ENCODE measurements at regions not wholly inside any gene's neighbourhood (a gene's known extent, or its start where the extent isn't known, plus 50 kb on each side); places are given as distances from the start of the nearest gene placed in this dataset.

GRCh38 chr4:44098973-44099372 is 349.6 kb downstream of the KCTD8 start:
- peaks cover 69% of the 10 kb centered on the region for H3K9me3 ChIP-seq (ENCODE audit: low read length)
- ATAC-seq (no peak), FAIRE-seq (no peak), DNase-seq (ENCODE audit: low spot score) (no peak)
- WGBS (ENCODE audit: low lambda C conversion rate): 48% methylated on average over 7 of the region's 7 CpGs
- TF ChIP-seq ZNF350 (CRISPR knock-in tag; IDR thresholded peaks at IDR 0.05; ENCODE audit: borderline replicate concordance, low read depth) (no peak), MED13 (CRISPR knock-in tag; IDR thresholded peaks at IDR 0.05) (no peak), ZFAT (CRISPR knock-in tag; conservative IDR thresholded peaks at IDR 0.05) (no peak), ZKSCAN1 (IDR thresholded peaks at IDR 0.05; ENCODE audit: low read length) (no peak), SOX6 (IDR thresholded peaks at IDR 0.05) (no peak), SOX6 (CRISPR knock-in tag; IDR thresholded peaks at IDR 0.05) (no peak), CEBPB (IDR thresholded peaks at IDR 0.05; ENCODE audit: borderline replicate concordance, low read depth, low read length) (peak; percentile 61; the same call in 1 of the 2 replicates), ZUFSP (CRISPR knock-in tag; IDR thresholded peaks at IDR 0.05; ENCODE audit: borderline replicate concordance) (no peak)
- ChIA-PET CTCF (ENCODE audit: low intra/inter-chr PET ratio, low total read pairs) (no interaction called here), POLR2A (no interaction called here)
- no peak overlapping the region for H3K9ac ChIP-seq (ENCODE audit: insufficient read depth, low read depth, low read length)
- no peak overlapping the region for H3K4me2 ChIP-seq (ENCODE audit: low read depth, low read length)
- intact Hi-C loops (cut with micrococcal nuclease; ENCODE audit: unreplicated experiment) (no loop called here), in situ Hi-C loops (cut with HindIII; ENCODE audit: extremely low pct_ligation_motif_present, low pct_unique_long_range_greater_than_20kb) (no loop called here)
- H2AFZ ChIP-seq (ENCODE audit: low read length): no peak overlapping the region
- no peaks in the 10 kb centered on the region for H3K79me2 ChIP-seq (ENCODE audit: insufficient read depth, low read length)
- no peaks in the 10 kb centered on the region for H3K27me3 ChIP-seq (ENCODE audit: control insufficient read depth in 1 of 2, insufficient read depth in 2 of 2, low read length in 2 of 2)
- H3K36me3 ChIP-seq (replicated peaks in 1 of 2; ENCODE audit: control insufficient read depth in 1 of 2, insufficient read depth in 2 of 2, low read length in 2 of 2): no peaks in the 10 kb centered on the region
- no TSS peak for BruUV-seq (replicated peaks)
- no peaks in the 10 kb centered on the region for H4K20me1 ChIP-seq (ENCODE audit: insufficient read depth, low read length)
- no peaks in the 10 kb centered on the region for H3K4me1 ChIP-seq (ENCODE audit: insufficient read depth, low read length)
- H3K4me3 ChIP-seq (replicated peaks in 1 of 3; ENCODE audit: insufficient read depth in 1 of 3, low read depth in 2 of 3, low read length in 3 of 3): no peak overlapping the region
- no peak overlapping the region for H3K27ac ChIP-seq (ENCODE audit: extremely low read length, insufficient read depth, low read length)

GRCh38 chr4:44100456-44100855 is 348.2 kb downstream of the KCTD8 start:
- Histone ChIP-seq H3K9ac (ENCODE audit: insufficient read depth, low read depth, low read length) (no peak overlapping the region), H2AFZ (ENCODE audit: low read length) (no peak overlapping the region), H4K20me1 (ENCODE audit: insufficient read depth, low read length) (no peaks in the 10 kb centered on the region), H3K27me3 (ENCODE audit: control insufficient read depth in 1 of 2, insufficient read depth in 2 of 2, low read length in 2 of 2) (no peaks in the 10 kb centered on the region), H3K79me2 (ENCODE audit: insufficient read depth, low read length) (no peaks in the 10 kb centered on the region), H3K4me3 (replicated peaks in 1 of 3; ENCODE audit: insufficient read depth in 1 of 3, low read depth in 2 of 3, low read length in 3 of 3) (no peak overlapping the region), H3K4me2 (ENCODE audit: low read depth, low read length) (no peak overlapping the region), H3K27ac (ENCODE audit: extremely low read length, insufficient read depth, low read length) (no peak overlapping the region), H3K9me3 (ENCODE audit: low read length) (peaks cover 78% of the 10 kb centered on the region), H3K4me1 (ENCODE audit: insufficient read depth, low read length) (no peaks in the 10 kb centered on the region), H3K36me3 (replicated peaks in 1 of 2; ENCODE audit: control insufficient read depth in 1 of 2, insufficient read depth in 2 of 2, low read length in 2 of 2) (no peaks in the 10 kb centered on the region)
- CTCF ChIA-PET (ENCODE audit: low intra/inter-chr PET ratio, low total read pairs): no interaction called here
- DNase-seq (ENCODE audit: low spot score): no peak
- POLR2A ChIA-PET: no interaction called here
- no TSS peak for BruUV-seq (replicated peaks)
- in situ Hi-C loops (cut with HindIII; ENCODE audit: extremely low pct_ligation_motif_present, low pct_unique_long_range_greater_than_20kb): no loop called here
- WGBS (ENCODE audit: low lambda C conversion rate): 5% methylated on average over 5 of the region's 6 CpGs
- intact Hi-C loops (cut with micrococcal nuclease; ENCODE audit: unreplicated experiment): no loop called here
- no peak for ATAC-seq
- no peak for FAIRE-seq
- TF ChIP-seq ZMYM2 (CRISPR knock-in tag; IDR thresholded peaks at IDR 0.05): no peak
- TF ChIP-seq YEATS4 (CRISPR knock-in tag; IDR thresholded peaks at IDR 0.05; ENCODE audit: borderline replicate concordance): no peak
- TF ChIP-seq ZNF550 (CRISPR knock-in tag; IDR thresholded peaks at IDR 0.05; ENCODE audit: borderline replicate concordance): no peak
- no peak for TF ChIP-seq JUND (CRISPR knock-in tag; IDR thresholded peaks at IDR 0.05)
- TF ChIP-seq ZNF770 (CRISPR knock-in tag; IDR thresholded peaks at IDR 0.05): no peak
- no peak for TF ChIP-seq RNF219 (CRISPR knock-in tag; IDR thresholded peaks at IDR 0.05)
- no peak for TF ChIP-seq HDAC1 (CRISPR knock-in tag; IDR thresholded peaks at IDR 0.05)
- no peak for TF ChIP-seq ADNP (CRISPR knock-in tag; IDR thresholded peaks at IDR 0.05)

All from HepG2 (cell line).